ENCODE measurements at regions not wholly inside any gene's neighbourhood (a gene's known extent, or its start where the extent isn't known, plus 50 kb on each side); places are given as distances from the start of the nearest gene placed in this dataset.
"Not testable (repeated sequence)": the region's sequence is repeated elsewhere in the genome, so short reads cannot be mapped to it uniquely, and the experiment has no call there.

DNA sequence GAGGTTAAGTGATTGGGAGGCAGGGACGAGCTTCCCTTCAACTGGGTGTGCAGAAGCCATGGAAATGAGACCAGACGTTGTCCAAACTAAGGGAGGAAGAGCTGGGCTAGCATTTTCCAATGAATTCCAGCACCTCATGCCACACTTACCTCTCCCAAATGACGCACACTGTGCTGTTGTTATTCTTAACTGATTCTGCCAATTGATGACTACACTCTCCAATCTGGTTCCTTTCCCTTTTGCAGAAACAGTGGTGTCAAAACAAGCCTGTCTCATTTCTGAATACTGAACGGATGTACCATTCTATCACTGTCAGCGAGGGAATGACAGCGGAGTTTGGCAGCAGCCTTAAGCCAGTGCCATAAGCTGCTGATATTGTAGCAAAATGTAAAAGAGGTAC is 380.5 kb upstream of the HNRNPA3 start:
- DNase-seq (ENCODE audit: low read depth in 4 of 4, low spot score in 1 of 4) = no peak

DNA sequence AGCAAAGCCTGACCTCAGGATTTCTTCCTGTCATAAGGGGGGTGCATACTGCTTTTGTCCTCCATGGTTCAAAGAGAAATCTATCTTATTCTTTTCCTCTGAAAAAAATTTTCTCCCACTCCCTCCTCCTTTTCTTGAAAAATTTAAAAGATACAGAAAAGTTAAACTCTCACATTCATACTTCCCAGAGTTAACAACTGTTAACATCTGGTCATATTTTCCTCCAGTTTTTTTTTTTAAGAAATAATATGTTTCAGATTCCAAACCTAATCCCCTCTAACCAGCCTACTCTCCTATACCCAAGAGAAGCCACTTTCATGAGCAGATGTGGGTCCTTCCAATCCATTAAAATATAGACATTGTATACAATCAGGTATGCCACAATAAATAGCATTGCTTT is 378.9 kb upstream of the HNRNPA3 start:
- DNase-seq (ENCODE audit: low read depth in 4 of 4, low spot score in 1 of 4) = no peak

DNA sequence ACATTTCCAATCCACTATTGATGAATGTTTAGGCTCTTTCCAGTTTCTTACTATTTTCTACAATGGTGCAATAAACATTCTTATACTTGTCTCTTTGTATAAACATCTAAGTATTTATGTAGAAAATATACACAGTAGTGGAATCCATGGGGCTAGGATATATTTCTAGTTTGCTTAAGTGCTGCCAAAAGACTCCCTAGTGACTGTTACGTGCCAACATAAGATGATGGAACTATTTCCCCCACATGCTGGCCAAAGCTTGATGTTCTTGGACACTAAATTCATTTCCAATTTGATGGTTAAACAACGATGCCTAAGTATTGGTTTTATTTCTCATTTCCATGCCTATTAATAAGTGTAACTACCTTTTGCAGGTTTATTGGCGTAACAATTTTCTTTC is 378.4 kb upstream of the HNRNPA3 start:
- DNase-seq (ENCODE audit: low read depth in 4 of 4, low spot score in 1 of 4) = no peak

DNA sequence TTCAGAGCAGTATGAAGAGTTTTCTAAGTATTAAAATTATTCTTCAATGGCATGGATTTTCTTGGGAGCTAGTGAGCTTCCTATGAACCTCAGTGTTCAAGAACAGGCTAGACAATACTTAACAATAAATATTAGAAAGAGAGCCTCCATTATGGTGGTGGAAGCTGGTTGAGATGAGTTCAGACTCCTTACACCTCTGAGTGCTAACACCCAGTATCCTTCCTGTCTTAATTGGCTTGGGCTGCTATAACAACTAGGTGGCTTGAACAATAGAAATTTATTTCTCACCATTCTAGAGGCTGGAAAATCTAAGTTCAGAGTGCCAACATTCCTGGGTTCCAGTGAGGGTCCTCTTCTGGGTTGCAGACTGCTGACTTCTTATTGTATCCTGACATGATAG is 369.4 kb upstream of the HNRNPA3 start:
- no peak for DNase-seq (ENCODE audit: low read depth in 4 of 4, low spot score in 1 of 4)

DNA sequence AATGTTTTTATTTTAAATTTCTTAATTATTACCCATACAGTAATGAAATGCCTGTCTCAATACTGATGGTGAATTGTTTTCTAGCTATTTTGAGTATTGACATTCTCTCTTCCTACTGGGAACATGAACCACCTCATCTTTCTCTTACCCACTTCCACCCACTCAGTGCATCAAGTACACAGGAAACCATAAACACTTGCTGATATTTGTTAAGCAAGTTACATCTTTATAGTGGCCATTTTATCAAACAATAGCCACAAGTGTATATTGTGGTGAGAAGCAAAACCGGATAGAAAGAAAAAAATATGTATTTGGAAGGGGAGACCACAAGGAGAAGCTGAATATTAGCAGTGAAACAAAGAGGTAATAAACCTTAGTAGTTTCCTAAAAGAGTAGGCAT is 368.1 kb upstream of the HNRNPA3 start:
- DNase-seq (ENCODE audit: low read depth in 4 of 4, low spot score in 1 of 4) = no peak

DNA sequence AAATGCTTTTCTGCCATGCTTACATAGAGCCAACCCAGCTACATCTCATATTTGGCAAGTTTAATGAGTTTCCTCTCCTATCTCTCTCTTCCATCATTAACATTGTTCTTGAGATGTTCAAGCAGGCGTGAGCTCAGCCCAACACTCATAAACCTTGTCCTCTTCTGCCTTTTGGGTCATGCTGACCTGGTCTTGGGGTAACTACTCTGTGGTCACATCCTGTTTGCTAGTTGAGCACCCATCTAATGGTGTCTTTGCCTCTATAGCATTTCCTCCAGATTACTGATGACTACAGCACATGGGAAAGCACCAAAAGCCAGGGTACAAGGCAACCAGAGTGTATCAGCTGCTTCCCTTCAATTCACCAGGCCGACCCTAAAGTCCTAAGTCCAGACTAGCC is 366.9 kb upstream of the HNRNPA3 start:
- DNase-seq (ENCODE audit: low read depth in 4 of 4, low spot score in 1 of 4) = no peak

DNA sequence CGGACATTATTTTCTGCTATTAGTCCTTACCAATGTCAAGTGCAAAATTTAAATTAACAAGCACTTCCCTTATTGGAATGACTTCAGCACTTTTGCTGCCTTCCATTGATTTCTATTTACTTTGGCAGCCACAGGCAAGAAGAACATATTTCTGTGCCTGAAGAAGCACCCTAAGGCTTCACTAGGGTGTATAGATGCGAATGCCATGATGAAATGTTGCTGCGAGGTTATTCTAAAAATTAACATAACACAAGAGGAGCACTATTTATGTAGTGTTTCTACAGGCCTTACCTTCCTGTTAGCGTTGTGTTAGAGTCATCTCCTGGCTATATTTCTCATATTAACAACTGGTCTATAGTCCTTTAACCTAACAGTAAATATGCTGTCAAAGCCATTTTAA is 365.0 kb upstream of the HNRNPA3 start:
- DNase-seq (ENCODE audit: low read depth in 4 of 4, low spot score in 1 of 4) = no peak

DNA sequence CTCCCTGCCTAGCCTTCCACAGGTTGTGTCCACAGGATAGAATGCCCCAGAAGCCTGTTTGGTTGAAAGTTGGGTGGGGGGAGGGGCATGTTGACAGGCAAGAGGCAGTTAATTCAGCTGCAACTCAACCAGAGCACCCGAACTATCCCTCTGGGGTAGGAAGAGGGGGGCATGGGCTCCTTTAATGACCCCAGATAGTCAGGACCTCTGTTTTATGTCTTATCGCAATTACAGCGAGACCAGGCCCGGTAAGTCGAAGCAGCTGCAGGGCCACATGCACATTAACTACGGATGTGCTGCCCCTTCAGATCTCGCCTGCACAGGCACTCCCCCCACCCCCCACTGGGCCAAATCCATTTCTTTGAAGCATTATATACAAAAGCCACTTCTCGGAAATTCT is 363.8 kb upstream of the HNRNPA3 start:
- DNase-seq (ENCODE audit: low read depth in 4 of 4, low spot score in 1 of 4) = no peak

DNA sequence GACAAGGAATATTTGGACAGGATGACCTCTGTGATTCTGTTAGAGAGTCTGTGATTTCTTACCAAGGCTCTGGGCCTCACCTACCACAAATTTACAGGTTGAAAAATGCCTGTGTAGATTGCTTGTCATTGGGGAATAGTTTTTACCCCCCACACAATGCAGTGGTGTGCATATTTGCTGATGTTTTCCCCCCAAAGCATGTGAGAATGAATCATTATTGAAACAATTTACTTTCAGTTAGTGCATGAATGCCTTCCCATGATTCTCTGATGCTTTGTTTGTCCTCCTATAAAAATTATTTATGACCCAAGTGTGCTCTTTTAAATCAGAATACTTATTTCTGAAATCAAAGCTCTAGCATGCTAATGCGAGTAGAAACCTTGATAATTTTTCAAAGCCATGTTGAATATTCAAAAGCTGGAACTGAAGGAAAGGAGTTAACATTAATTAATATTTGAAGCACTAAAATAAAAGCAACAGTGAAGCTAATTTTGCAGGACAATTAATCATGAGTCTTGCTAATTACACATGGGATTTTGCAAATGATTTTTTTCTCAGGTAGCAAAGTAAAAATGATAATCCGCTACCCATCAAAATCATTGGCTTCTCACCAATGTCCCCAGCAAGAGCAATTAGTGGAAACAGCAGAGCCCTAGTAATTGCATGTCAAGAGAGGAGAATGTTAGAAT is 361.2 kb upstream of the HNRNPA3 start:
- no peak for DNase-seq (ENCODE audit: low read depth in 4 of 4, low spot score in 1 of 4)

DNA sequence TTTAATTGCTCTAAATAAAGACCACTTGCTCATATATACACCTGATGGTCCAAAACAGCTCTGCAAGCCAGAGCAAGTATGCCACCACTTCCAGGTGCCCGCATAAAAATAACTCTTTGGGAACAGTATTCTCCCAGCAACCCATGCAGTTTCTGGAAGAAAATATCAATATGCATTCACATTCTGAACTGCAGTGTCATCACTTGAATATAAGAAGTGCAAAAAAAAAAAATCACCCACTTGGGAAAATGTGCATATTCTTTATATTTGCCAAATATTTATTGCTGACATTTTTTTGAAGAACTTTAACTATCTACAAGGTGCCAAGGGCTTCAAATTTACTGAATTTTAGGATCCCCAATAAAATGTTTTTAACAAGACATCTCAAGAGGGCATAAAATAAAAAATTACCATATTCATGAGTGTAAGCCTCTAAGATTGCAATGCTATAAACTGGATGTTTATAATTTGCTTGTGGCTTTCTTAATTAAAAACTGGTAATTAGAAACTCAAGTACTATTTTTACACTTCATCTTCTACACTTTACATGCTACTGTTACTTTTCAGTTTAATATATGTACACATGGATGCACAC is 360.6 kb upstream of the HNRNPA3 start:
- no peak for DNase-seq (ENCODE audit: low read depth in 4 of 4, low spot score in 1 of 4)

DNA sequence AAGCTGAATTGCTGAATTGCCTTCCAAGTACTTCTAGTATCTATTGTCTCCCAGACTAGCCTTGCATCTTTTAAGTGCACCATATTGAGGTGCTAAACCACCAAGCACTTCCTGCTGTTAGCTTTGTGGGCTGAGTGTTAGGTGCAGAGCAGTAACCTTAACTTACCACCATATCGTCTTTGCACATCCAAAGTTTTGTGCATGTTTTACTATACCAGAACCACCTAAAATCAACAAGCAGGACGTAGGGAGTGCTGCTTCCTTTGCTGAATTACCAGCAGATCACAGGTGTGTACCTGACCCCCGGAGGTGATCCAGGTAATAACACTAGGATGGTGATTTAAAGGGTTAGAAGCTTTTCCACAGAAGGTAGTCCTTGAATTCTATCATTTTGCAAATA is 359.9 kb upstream of the HNRNPA3 start:
- no peak for DNase-seq (ENCODE audit: low read depth in 4 of 4, low spot score in 1 of 4)

DNA sequence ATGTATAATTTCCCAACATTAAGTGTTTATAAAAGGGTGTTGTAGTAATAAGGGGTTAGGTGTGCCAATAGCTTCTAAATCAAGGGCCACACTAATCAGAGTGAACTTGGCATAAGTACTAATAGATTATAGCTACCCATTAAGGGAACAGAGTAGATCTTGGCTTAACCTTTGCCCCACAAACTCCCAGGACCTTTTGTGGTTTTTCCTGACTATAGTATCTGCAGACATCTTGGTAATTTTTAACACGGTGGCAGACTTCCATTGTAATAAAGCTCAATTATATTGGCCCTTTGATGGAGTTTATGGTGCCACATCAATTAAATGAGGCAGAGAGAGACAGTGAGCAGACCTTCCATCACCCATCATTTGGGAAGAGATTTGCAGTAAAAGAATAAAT is 358.5 kb upstream of the HNRNPA3 start:
- no peak for DNase-seq (ENCODE audit: low read depth in 4 of 4, low spot score in 1 of 4)

DNA sequence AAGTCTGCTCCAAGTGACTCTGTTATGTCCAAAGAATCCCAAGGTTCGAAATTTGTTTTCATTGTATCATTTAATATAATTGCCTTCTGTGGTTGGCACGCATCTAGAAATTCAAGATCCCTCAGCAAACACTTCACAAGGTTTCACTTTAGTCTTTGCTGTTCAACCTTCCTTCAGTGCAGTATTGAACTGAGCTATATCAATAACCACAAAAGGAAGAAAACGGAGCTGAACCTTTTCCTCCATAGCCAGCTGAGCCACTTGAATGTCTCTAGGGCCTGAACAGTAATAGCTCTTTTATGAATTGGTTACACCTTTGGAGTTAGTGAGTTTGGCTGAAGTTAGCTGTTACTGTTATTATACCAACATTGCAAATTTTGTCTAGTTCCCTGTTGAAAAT is 357.7 kb upstream of the HNRNPA3 start:
- no peak for DNase-seq (ENCODE audit: low read depth in 4 of 4, low spot score in 1 of 4)

DNA sequence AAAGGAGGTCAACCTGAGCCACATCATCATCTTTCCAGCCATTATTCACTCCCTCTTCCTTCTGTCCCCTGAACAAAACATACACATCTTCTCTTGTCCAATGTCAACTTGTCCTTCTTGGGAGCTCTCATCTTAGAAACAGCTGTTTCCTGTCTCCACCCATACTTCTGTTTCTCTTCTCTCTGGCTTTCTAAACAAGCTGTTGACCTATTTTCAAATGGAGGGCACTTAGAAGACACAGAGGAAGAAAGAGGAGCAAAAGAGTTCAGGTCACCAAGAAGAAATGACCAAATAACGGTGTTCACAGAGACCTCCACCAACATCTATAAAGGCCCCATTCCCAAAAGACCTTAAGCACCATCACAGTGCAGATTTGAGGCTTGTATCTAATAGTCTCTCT is 355.9 kb upstream of the HNRNPA3 start:
- no peak for DNase-seq (ENCODE audit: low read depth in 4 of 4, low spot score in 1 of 4)

DNA sequence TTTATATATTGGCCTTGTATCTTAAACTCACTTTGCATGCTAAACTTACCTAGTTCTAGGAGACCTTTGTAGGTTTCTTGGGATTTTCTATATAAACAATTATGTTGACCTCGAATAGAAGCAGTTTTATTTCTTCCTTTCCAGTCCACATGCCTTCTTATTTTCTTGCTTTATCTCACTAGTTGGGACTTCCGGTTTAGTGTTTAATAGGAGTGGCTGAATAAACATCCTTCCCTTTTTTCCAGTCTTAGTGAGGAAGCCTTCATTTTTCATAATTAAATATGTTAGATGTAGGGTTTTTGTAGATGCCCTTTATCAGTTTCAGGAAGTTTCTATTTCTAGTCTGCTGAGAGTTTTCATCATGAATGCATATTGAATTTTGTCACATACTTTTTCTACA is 347.3 kb upstream of the HNRNPA3 start:
- DNase-seq (ENCODE audit: low read depth in 4 of 4, low spot score in 1 of 4) = no peak

DNA sequence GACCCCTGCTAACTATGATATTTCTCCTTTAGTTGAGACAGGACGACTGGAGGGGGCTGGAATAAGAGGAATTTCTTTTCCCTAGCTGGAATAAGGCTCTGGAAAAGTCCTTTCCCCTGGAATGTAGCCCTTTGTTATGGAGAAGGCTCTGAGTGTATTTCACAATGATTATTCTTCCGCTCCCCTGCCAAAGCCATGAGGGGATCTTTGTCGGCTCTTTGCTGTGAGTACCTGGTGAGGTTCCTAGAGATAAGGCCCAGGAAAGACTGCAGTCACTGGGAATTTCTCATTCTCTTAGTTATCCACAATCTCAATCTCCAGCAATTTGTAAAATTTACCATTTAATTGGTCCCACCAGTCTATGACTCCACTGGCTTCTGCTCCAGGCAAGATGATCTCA is 340.2 kb upstream of the HNRNPA3 start:
- DNase-seq (ENCODE audit: low read depth in 4 of 4, low spot score in 1 of 4) = no peak

DNA sequence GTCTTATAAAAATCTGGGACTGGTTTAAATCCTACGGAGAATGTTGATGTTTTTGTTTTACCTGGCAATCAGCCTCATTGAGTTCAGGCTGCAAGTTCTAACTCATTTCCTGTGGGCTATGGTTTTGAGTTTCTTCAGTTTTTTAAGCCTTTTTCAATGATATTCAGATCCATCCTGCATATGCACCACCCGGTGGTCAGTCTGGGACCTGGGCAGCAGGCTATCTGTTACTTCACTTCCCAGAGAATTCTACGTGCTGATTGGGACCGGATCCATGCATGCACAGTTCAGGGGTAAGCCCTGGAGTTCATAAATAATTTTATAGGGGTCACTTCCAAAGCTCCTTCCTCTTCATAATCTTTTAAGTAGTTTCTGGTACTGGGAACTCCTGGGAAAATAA is 339.2 kb upstream of the HNRNPA3 start:
- DNase-seq (ENCODE audit: low read depth in 4 of 4, low spot score in 1 of 4) = no peak

DNA sequence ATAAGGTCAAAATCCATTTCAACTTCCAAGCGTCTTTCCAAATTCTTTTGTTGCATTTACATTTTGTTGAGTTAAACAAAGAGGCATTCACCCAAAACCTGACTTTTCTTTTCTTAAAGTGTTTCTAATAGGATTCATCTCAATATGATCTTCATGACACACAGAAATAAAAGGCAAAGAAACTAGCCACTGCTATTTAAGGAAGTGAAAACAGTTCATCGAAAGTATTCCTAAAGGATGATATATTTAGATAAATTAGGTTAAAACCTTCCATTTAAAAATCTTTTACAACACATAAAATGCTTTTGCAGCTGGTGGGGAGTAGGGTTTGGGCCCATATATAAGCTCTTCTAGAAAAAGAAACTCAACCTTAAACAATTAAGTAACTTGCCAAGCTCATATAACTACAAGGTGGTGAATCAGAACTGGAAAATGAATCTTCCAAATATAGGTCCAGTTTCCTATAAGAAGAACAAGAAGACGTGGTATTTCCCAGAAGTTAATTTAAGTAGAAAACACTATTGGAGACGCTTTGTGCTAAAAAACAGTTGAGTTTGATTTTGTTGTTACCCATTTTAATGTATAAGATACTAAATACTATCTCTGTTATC is 336.0 kb upstream of the HNRNPA3 start:
- no peak for DNase-seq (ENCODE audit: low read depth in 4 of 4, low spot score in 1 of 4)

DNA sequence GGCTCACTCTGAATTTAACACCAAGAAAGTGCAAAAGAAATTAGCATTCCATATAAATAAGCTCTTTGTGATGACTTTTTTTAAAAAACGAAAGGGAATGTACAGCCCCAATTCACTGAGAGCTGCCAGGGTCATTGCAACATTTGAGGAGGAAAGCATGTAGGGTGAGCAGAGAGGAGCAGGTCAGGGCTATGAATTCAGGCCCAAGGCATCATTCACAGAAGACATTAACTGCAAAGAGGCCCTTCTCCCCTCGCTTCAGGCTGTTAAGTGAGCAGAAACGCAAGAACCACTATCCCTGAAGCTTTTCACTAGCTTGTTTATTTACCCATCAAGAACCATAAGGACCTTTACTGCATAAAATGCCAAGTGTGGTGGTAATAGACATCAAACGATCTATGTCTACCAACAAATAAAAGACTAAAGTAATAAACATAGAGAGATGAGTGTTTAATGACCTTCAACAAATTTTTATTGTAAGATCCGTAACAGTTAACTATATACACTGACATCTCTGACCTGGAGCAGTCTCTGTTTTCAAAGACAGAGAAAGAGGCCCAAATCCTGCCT is 333.1 kb upstream of the HNRNPA3 start:
- DNase-seq (ENCODE audit: low read depth in 4 of 4, low spot score in 1 of 4) = no peak

DNA sequence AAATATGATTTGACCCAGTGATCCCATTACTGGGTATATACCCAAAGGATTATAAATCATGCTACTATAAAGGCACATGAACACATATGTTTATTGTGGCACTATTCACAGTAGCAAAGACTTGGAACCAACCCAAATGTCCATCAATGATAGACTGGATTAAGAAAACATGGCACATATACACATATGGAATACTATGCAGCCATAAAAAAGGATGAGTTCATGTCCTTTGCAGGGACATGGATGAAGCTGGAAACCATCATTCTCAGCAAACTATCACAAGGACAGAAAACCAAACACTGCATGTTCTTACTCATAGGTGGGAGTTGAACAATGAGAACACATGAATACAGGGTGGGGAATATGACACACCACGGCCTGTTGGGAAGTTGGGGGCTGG is 330.5 kb upstream of the HNRNPA3 start:
- not testable (repeated sequence) for DNase-seq (ENCODE audit: low read depth in 4 of 4, low spot score in 1 of 4)

DNA sequence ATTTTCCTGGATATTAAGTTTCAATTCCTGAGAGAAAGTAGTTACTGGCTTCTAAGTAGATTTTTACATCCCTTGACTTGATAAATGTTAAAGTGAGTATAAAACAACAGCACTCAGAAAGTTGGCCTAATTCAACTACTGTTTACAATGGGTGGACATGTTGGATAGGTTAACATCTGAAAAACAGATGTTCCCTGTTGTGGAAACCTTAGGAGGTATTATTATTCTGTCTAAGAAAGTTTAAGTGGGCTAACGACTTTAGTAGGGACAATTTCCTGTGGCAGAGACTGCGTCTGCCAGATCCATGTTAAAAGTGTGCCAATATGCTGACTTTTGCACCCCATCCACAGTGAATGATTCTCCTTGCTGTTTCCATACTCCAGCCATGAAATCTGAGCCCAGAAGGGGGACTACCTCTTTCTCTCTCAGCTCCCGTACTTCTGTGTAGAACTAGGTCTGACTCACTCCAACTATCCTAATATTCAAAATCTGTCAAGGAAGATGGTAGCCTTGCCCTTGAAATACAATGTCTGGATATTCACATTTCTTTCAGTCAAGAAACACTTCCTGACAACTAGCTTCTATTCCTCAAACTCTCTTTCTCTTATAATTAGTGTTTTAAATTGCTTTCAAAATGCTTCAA is 327.5 kb upstream of the HNRNPA3 start:
- no peak for DNase-seq (ENCODE audit: low read depth in 4 of 4, low spot score in 1 of 4)

DNA sequence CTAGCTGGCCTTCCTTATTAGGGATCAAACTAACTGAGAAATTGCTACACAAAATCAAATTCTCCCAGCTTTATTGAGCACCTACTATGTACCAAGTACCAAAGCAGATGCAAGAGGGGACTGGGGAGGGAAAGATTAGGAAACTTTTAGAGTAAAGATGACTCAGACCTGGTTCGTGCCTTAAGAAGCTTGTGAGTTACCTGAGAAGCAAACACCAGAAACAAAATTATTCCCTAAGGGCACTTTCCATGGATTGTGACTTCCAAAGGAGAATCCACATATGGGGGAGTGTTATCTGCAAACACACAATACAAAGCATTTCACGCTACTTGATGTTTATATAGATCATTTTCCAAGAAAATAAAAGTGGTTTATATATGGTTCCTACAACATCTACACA is 326.9 kb upstream of the HNRNPA3 start:
- no peak for DNase-seq (ENCODE audit: low read depth in 4 of 4, low spot score in 1 of 4)

Data from stimulated activated CD4-positive, alpha-beta T cell treated with anti-CD3 and anti-CD28 coated beads, Interleukin-1b, Interleukin-23, amount 100 ng/mL, for 24 hours (primary cell).